ENCODE measurements at regions not wholly inside any gene's neighbourhood (a gene's known extent, or its start where the extent isn't known, plus 50 kb on each side); places are given as distances from the start of the nearest gene placed in this dataset.

- Mint-ChIP-seq H3K9me3 (peaks cover 5% of the 10 kb centered on the region), H3K36me3 (no peaks in the 10 kb centered on the region), H3K4me1 (no peaks in the 10 kb centered on the region), H3K27ac (no peak overlapping the region), H3K27me3 (no peaks in the 10 kb centered on the region), H3K4me3 (no peak overlapping the region)
- no peak for ATAC-seq (ENCODE audit: low read depth)
- no peak for DNase-seq
- POLR2A ChIA-PET: no interaction called here
These were observed 682.6 kb upstream of the GNPDA2 start for GRCh38 chr4:45408996-45409395.

- no peak overlapping the region for H3K4me3 Mint-ChIP-seq
- no peaks in the 10 kb centered on the region for H3K4me1 Mint-ChIP-seq
- ATAC-seq (ENCODE audit: low read depth) (no peak), DNase-seq (no peak)
- H3K27ac Mint-ChIP-seq: no peak overlapping the region
- no peaks in the 10 kb centered on the region for H3K27me3 Mint-ChIP-seq
- POLR2A ChIA-PET: no interaction called here
- H3K9me3 Mint-ChIP-seq: peaks cover 4% of the 10 kb centered on the region
- no peaks in the 10 kb centered on the region for H3K36me3 Mint-ChIP-seq
These were observed 672.8 kb upstream of the GNPDA2 start for GRCh38 chr4:45399116-45399515.

GRCh38 chr4:45385306-45385705 lies 659.0 kb upstream of the GNPDA2 start:
- POLR2A ChIA-PET: no interaction called here
- Mint-ChIP-seq H3K27me3 (no peaks in the 10 kb centered on the region), H3K9me3 (peaks cover 2% of the 10 kb centered on the region), H3K27ac (no peak overlapping the region), H3K4me1 (no peaks in the 10 kb centered on the region), H3K36me3 (no peaks in the 10 kb centered on the region), H3K4me3 (no peak overlapping the region)
- ATAC-seq (ENCODE audit: low read depth) (no peak), DNase-seq (no peak)

- Mint-ChIP-seq H3K27me3 (no peaks in the 10 kb centered on the region), H3K4me1 (no peaks in the 10 kb centered on the region), H3K27ac (no peak overlapping the region), H3K4me3 (no peak overlapping the region), H3K36me3 (no peaks in the 10 kb centered on the region), H3K9me3 (peaks cover 1% of the 10 kb centered on the region)
- no peak for ATAC-seq (ENCODE audit: low read depth)
- DNase-seq: no peak
- POLR2A ChIA-PET: no interaction called here
These were observed 644.1 kb upstream of the GNPDA2 start for GRCh38 chr4:45370408-45370807.

GRCh38 chr4:45368832-45369231 lies 642.5 kb upstream of the GNPDA2 start:
- ATAC-seq (ENCODE audit: low read depth) (no peak), DNase-seq (no peak)
- H3K9me3 Mint-ChIP-seq: peaks cover 3% of the 10 kb centered on the region
- no peaks in the 10 kb centered on the region for H3K4me1 Mint-ChIP-seq
- H3K36me3 Mint-ChIP-seq: no peaks in the 10 kb centered on the region
- POLR2A ChIA-PET: no interaction called here
- H3K27me3 Mint-ChIP-seq: no peaks in the 10 kb centered on the region
- H3K27ac Mint-ChIP-seq: no peak overlapping the region
- H3K4me3 Mint-ChIP-seq: no peak overlapping the region

GRCh38 chr4:45363931-45364330 lies 637.6 kb upstream of the GNPDA2 start:
- ATAC-seq (ENCODE audit: low read depth): no peak

GRCh38 chr4:45358573-45359506 lies 632.5 kb upstream of the GNPDA2 start:
- no peak overlapping the region for H3K4me3 Mint-ChIP-seq
- H3K9me3 Mint-ChIP-seq: peaks cover 5% of the 10 kb centered on the region
- H3K27ac Mint-ChIP-seq: no peak overlapping the region
- H3K36me3 Mint-ChIP-seq: no peaks in the 10 kb centered on the region
- POLR2A ChIA-PET: no interaction called here
- no peak for DNase-seq
- no peak for ATAC-seq (ENCODE audit: low read depth)
- no peaks in the 10 kb centered on the region for H3K27me3 Mint-ChIP-seq
- no peaks in the 10 kb centered on the region for H3K4me1 Mint-ChIP-seq

More at GRCh38 chr4:45363931-45364330, 637.6 kb upstream of the GNPDA2 start:
- POLR2A ChIA-PET: no interaction called here
- DNase-seq: no peak
- H3K4me1 Mint-ChIP-seq: no peaks in the 10 kb centered on the region
- H3K36me3 Mint-ChIP-seq: no peaks in the 10 kb centered on the region
- no peaks in the 10 kb centered on the region for H3K27me3 Mint-ChIP-seq
- H3K27ac Mint-ChIP-seq: no peak overlapping the region
- no peak overlapping the region for H3K4me3 Mint-ChIP-seq
- peaks cover 7% of the 10 kb centered on the region for H3K9me3 Mint-ChIP-seq

GRCh38 chr4:45353161-45353560 lies 626.8 kb upstream of the GNPDA2 start:
- no peaks in the 10 kb centered on the region for H3K36me3 Mint-ChIP-seq

GRCh38 chr4:45350438-45350837 lies 624.1 kb upstream of the GNPDA2 start:
- Mint-ChIP-seq H3K9me3 (no peaks in the 10 kb centered on the region), H3K4me3 (no peak overlapping the region), H3K27me3 (no peaks in the 10 kb centered on the region), H3K4me1 (no peaks in the 10 kb centered on the region), H3K27ac (no peak overlapping the region), H3K36me3 (no peaks in the 10 kb centered on the region)
- ATAC-seq (ENCODE audit: low read depth) (no peak), DNase-seq (no peak)
- POLR2A ChIA-PET: no interaction called here

More at GRCh38 chr4:45353161-45353560, 626.8 kb upstream of the GNPDA2 start:
- ATAC-seq (ENCODE audit: low read depth): no peak
- H3K4me3 Mint-ChIP-seq: no peak overlapping the region
- H3K27me3 Mint-ChIP-seq: no peaks in the 10 kb centered on the region
- no peaks in the 10 kb centered on the region for H3K4me1 Mint-ChIP-seq
- POLR2A ChIA-PET: no interaction called here
- no peaks in the 10 kb centered on the region for H3K9me3 Mint-ChIP-seq
- no peak overlapping the region for H3K27ac Mint-ChIP-seq
- no peak for DNase-seq

- ATAC-seq (ENCODE audit: low read depth) (no peak), DNase-seq (no peak)
- no peaks in the 10 kb centered on the region for H3K4me1 Mint-ChIP-seq
- POLR2A ChIA-PET: no interaction called here
- H3K9me3 Mint-ChIP-seq: no peaks in the 10 kb centered on the region
- H3K27ac Mint-ChIP-seq: no peak overlapping the region
- H3K4me3 Mint-ChIP-seq: no peak overlapping the region
- H3K27me3 Mint-ChIP-seq: no peaks in the 10 kb centered on the region
- no peaks in the 10 kb centered on the region for H3K36me3 Mint-ChIP-seq
These were observed 623.5 kb upstream of the GNPDA2 start for GRCh38 chr4:45349859-45350258.

- no peak overlapping the region for H3K4me3 Mint-ChIP-seq
- H3K4me1 Mint-ChIP-seq: no peaks in the 10 kb centered on the region
- no peaks in the 10 kb centered on the region for H3K9me3 Mint-ChIP-seq
- DNase-seq: no peak
- no peaks in the 10 kb centered on the region for H3K27me3 Mint-ChIP-seq
- POLR2A ChIA-PET: no interaction called here
- no peaks in the 10 kb centered on the region for H3K36me3 Mint-ChIP-seq
- no peak overlapping the region for H3K27ac Mint-ChIP-seq
- no peak for ATAC-seq (ENCODE audit: low read depth)
These were observed 620.6 kb upstream of the GNPDA2 start for GRCh38 chr4:45346816-45347435.

- Mint-ChIP-seq H3K27ac (no peak overlapping the region), H3K27me3 (no peaks in the 10 kb centered on the region), H3K4me1 (no peaks in the 10 kb centered on the region), H3K36me3 (no peaks in the 10 kb centered on the region), H3K4me3 (no peak overlapping the region), H3K9me3 (no peaks in the 10 kb centered on the region)
- no peak for ATAC-seq (ENCODE audit: low read depth)
- no peak for DNase-seq
- POLR2A ChIA-PET: no interaction called here
These were observed 619.2 kb upstream of the GNPDA2 start for GRCh38 chr4:45345558-45345957.

GRCh38 chr4:45331802-45332201 lies 605.4 kb upstream of the GNPDA2 start:
- no peaks in the 10 kb centered on the region for H3K27me3 Mint-ChIP-seq
- no peak for DNase-seq
- H3K27ac Mint-ChIP-seq: no peak overlapping the region
- H3K36me3 Mint-ChIP-seq: no peaks in the 10 kb centered on the region
- POLR2A ChIA-PET: no interaction called here
- ATAC-seq (ENCODE audit: low read depth): no peak
- no peak overlapping the region for H3K4me3 Mint-ChIP-seq
- H3K4me1 Mint-ChIP-seq: no peaks in the 10 kb centered on the region
- H3K9me3 Mint-ChIP-seq: peaks cover 5% of the 10 kb centered on the region

- Mint-ChIP-seq H3K36me3 (no peaks in the 10 kb centered on the region), H3K4me3 (no peak overlapping the region), H3K27ac (no peak overlapping the region), H3K4me1 (no peaks in the 10 kb centered on the region), H3K27me3 (no peaks in the 10 kb centered on the region), H3K9me3 (peaks cover 5% of the 10 kb centered on the region)
- DNase-seq (no peak), ATAC-seq (ENCODE audit: low read depth) (no peak)
- POLR2A ChIA-PET: no interaction called here
These were observed 601.2 kb upstream of the GNPDA2 start for GRCh38 chr4:45327544-45327943.
